RWPE1 (cell line): ENCODE measurements at regions not wholly inside any gene's neighbourhood (a gene's known extent, or its start where the extent isn't known, plus 50 kb on each side); places are given as distances from the start of the nearest gene placed in this dataset.

ENCODE experiments used
- CTCF ChIA-PET: fragments of 350-600 bp; sonication (Branson Sonifier 250); formaldehyde crosslinking; extraction: SDS; loops from one replicate; lab custom pipeline; 2021; lab: Yijun Ruan, JAX
- POLR2A ChIA-PET: fragments of 400-600 bp; formaldehyde crosslinking; extraction: SDS; loops from one replicate; lab custom pipeline; 2020; ENCODE audit warnings: antibody characterized with exemption; ENCODE audit not compliant: low non-redundant PET; lab: Yijun Ruan, JAX
- DNase-seq: peaks from one replicate; pipeline ENCODE4 v3.0.0; 2012; ENCODE audit warnings: low spot score
- H3K27ac ChIP-seq: fragments of 450-650 bp; 2 replicates; pipeline ENCODE4 v1.5.1; 2017
- CTCF ChIP-seq: fragments of 450-650 bp; conservative IDR thresholded peaks from 2 replicates; pipeline ENCODE4 v1.5.1; 2017; ENCODE audit warnings: low read depth, mild to moderate bottlenecking

GRCh38 chr9:1658661-1659362, 356.3 kb upstream of the SMARCA2 start:
- CTCF ChIA-PET, result no interaction called here
- no peak for DNase-seq
- H3K27ac ChIP-seq, result no peak overlapping the region
- no peak for TF ChIP-seq CTCF
- POLR2A ChIA-PET, result no interaction called here

GRCh38 chr9:1659363-1659690, 355.8 kb upstream of the SMARCA2 start:
- no peak overlapping the region for H3K27ac ChIP-seq
- ChIA-PET POLR2A (no interaction called here), CTCF (interaction anchor here (0.6 kb wide), 1 partner anchor 1042 kb away, joined by 3 read pairs; no protein-coding TSS in a partner anchor)
- TF ChIP-seq CTCF, result no peak
- DNase-seq, result no peak

DNA sequence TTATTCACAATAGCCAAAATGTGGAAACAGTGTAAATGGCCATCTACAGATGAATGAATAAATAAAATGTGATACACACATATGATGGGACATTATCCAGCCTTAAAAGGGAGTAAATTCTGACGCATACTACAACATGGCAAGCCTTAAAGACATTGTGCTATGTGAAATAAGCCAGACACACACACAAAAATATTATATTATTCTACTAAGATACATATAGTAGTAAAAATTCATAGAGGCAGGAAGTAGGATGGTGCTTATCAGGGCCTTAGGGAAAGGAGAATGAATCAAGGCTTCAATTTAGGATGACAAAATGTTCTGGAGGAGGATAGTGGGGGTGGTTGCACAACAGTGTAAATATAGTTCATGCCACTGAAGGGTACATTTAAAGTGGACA, 346.7 kb upstream of the SMARCA2 start:
- DNase-seq, result no peak
- no peak overlapping the region for H3K27ac ChIP-seq
- POLR2A ChIA-PET, result no interaction called here
- TF ChIP-seq CTCF, result no peak
- CTCF ChIA-PET, result no interaction called here

DNA sequence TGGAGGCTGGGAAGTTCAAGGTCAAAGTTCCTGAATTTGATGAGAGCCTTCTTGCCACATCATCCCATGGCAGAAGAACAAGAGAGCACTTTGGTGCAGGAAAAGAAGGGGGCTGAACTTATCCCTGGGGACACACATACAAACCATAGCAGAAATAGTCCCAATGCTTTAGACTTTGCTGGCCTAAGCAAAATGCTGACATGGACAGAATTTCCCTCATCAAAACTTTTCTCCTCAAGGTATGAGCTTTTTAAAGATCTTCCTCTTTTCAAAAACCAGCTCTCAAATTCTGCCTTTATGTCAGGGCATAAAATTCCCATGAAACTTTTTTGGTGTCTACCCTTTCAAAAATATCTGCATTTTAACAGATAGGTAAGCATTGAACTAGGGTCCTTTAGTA, 341.8 kb upstream of the SMARCA2 start:
- ChIA-PET CTCF (no interaction called here), POLR2A (no interaction called here)
- DNase-seq, result no peak
- TF ChIP-seq CTCF, result no peak
- H3K27ac ChIP-seq, result no peak overlapping the region

GRCh38 chr9:1676771-1677170, 338.4 kb upstream of the SMARCA2 start:
- TF ChIP-seq CTCF, result no peak
- ChIA-PET POLR2A (no interaction called here), CTCF (no interaction called here)
- DNase-seq, result no peak
- H3K27ac ChIP-seq, result no peak overlapping the region

GRCh38 chr9:1683951-1684350, 331.2 kb upstream of the SMARCA2 start:
- DNase-seq, result no peak
- ChIA-PET POLR2A (no interaction called here), CTCF (no interaction called here)
- no peak overlapping the region for H3K27ac ChIP-seq
- TF ChIP-seq CTCF, result no peak
